HG03095 (cell line): ENCODE measurements at regions not wholly inside any gene's neighbourhood (a gene's known extent, or its start where the extent isn't known, plus 50 kb on each side); places are given as distances from the start of the nearest gene placed in this dataset.

Source experiments
- ATAC-seq: cut with Tn5 transposase; IDR thresholded peaks from one replicate; pipeline ENCODE4 v1.9.1; 2021; ENCODE audit warnings: moderate library complexity; ENCODE audit not compliant: unreplicated experiment

DNA sequence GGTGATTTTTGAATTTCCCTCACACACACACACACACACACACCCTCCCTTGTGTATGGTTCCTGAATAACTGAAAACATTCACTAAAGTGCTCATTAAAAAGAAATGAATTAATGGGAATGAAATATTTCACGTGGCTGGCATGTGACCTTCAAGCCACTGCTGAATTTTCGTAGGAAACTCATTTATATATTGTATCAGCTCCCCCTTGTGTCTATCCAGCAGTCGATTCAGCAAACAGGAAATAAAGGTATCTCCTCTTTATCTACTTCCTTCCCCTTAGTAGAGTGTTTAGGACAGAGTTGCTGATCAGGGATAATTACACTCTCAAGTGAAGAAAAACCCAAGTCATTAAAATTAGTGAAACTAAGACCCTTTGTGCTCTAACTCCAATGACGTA is 912.6 kb upstream of the LCORL start:
- ATAC-seq = no peak

DNA sequence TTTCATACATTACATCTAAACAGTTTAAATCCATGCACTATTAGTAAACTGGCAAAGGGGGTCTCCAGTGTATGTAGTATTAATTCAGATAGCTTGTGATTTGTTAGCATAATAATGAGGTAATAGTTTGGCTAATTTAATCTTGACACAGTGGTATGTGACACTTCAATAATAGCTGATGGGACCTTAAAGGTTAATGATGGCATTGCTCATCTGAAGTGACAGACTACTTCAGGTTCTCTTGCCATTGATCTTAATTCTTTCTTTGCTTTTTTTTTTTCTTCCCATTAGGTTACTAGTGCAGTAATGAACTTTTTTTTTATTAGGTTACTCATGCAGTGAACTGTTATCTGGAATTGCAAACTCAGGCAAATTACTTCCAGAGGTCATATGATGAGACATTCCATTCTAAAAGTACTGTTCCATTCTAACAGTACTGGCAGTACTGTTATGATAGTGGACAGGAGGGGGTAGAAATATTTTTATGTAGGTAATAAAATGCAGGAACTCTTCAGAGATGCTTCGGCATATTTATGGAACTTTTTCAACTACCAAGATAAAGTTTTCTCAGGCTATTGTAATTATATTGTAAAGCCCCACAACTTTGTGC is 911.3 kb upstream of the LCORL start:
- no peak for ATAC-seq

DNA sequence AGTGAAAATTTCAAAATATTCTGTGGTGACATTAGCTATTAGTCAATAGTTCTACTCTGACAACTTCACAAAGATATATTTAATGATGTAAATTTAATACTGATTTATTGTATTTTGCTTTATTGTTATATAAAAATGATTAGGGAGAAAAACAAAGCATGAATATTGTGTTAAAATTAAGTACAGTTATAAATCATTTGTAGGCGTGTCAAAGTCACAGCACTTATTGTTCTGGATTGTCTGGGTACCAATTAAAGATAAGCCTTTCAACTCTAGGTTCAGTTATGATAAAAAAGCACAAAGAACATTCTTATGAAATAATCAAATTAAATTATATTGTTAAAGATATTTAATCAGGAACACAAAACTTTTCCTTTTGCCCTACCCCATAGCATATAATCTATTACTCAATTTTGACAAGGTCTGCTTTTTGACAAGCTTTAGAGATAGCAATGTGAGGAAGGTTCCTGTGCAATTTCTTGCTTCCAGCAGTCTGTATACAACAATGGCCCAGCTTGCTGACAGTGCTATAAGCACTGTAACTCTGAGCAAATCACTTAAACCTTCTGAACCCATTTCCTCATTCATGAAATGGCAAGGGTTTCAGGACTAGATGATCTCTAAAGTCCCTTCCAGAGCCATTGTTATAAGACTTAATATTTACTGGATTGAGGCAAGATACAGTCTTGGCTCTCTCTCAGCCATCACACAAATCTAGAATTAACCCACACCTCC is 910.3 kb upstream of the LCORL start:
- no peak for ATAC-seq

DNA sequence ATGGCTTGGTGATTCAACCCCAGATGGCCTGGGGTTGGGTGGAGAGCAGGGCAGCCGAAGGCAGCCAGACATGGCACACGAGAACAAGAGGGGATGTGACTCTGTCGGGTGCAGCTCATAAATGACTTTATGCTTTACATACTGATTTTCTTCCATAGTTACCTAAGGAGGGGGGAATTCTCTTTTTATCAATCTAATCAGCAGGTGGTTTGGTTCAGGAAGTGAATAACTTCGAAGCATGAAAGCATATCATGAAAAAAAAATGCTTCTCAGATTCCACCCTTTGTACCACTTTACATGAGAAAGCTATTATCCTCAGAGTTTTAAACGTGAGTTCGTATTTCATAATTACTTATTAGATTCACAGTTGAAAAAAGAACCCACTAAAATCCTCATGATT is 908.9 kb upstream of the LCORL start:
- ATAC-seq = no peak

DNA sequence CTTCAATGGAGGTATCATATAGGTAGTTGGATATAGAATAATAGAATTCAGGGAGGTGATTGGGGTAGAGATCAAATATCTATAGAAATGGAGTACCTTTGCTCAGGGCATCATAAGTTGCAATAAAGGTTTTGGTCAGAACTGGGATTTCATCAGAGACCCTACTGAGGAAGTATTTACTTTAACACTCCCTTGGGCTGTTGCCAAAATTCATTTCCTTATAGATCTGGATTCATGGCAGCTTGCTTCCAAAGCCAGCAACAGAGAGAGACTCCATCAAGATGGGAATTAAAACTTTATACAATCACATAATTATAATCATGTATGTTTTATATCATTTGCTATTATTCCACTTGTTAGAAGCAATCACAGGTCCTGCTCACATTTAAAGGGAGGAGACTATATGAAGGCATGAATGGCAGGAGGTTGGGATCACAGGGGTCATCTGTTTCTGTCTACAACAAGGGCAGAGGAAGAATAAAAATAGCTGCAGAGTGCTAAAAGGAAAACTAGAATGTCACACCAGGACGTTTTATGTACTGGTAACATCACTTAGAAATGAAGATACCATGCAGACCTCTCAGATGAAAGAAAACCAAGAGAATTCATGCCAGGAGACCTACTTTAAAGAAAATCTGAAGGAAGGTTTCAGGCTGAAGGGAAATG is 902.1 kb upstream of the LCORL start:
- ATAC-seq = no peak

DNA sequence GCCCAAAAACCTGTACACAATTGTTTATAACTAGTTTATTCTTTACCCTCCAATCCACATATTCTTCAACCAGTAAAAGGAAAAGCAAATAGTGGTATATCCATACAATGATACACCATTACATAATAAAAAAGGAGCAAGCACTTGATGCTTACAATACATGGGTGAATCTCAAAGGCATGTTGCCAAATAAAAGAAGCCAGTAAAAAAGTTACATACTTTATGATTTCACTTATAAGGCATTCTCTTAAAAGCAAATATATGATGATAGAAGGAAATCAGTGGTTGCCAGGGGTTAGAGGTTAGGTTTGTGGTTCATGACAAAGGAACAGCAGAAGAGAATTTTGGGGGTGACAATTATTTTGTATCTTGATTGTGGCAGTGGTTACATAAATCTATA is 896.1 kb upstream of the LCORL start:
- ATAC-seq = no peak

DNA sequence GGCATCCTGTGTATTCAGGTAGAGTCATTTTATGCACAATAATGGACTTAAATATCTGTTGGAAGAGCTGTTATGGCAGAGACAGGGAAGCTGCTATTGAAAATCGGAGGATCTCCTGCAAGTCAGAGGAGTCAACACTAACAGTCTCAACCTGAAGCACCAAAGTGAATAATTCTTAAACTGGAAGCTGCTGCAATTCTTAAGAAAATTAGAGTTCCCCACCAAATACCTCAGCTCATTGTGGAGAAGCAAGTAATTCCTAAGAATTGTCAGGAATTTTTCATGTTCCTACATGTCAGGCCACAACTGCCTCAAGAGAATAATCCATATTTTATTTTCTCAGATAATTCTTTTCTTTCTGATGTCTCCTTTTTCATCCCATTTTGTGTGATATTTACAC is 892.6 kb upstream of the LCORL start:
- no peak for ATAC-seq

DNA sequence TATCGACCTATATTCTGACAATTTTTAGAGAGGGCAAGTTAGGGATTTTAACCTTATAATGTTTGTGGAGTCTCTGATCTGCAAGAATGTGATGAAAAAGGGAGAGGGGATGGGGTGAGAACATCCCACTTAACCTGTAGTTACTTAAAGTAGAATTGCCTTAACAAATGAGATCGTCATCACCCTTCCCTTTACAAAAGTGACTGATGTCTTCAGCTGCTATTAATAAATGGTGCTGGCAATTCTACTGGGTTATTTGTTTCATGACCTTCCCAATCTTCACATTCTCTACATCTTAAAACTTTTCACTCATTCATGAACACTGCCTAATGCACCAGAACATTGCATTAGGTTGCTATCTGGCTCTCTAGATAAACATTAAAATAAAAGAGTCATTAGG is 873.4 kb upstream of the LCORL start:
- no peak for ATAC-seq

DNA sequence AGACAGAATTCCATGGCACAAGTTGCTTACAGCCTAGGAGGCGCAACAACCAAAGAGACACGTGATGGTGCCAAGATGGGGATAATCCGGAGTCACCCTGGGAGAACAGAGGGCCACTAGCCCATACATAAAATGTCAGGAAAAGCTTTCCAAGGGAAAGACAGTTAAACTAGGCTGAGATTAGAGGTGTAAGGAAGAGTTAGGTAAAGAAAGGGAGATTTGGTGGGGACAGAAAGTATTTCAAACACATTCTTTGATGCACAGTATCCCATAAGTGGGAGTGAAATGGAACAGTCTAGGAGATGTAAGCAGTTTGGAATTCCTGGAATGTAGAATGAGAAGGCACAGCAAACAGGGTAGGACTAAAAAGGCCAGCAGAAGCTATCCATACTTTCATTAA is 860.9 kb upstream of the LCORL start:
- ATAC-seq = no peak

DNA sequence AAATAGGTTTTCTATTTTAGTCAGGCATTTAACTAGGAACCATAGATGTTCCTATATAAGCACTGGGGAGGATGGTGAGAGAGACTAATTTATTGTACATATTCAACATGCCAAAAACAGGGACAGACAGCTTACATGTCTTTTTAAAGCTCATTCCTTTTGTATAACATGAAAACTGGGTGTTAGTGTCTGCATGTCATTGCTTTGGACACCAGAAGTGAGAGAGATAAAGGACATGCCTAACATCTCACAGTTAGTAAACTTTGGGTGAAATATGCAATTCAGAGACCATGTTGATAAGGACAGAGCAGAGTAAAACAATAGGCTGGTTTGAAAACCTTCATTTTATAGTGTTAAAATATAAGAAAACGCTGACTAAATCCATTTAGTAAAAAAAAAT is 860.0 kb upstream of the LCORL start:
- ATAC-seq = no peak

DNA sequence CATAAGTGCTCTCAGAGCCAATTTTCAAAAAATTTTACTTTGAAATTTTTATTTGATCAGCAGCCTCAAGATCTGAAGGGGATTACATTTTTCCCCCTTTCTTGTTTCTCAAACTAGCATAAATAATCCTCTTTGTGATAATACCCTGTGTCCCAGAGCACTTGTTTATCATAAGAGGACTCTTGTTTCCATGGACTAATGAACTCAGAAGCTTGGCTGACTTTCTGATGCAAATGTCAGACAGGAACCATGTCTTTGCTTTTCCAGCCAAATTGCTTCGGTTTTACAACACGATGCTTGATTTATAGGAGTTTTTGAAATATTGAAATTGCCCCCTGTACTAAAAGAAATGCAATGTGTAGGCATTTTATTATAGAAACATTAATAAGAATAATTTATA is 859.3 kb upstream of the LCORL start:
- no peak for ATAC-seq

DNA sequence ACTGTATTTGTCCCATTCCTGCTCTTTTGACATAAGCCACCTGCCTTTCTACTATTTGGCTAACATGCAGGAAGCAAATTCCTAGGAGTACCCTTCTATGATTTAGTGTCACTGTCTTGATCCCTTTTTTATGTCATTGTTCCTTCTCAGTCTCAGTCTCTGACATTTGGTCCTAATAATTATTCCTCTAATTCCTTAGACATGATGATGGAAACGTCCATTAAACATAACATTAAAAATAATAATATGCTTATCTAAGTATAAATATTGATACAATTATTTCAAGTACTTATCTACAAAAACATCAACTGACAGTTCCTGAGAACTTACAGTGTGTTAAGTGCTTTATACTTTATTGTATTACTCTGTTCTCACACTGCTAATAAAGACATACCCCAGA is 857.0 kb upstream of the LCORL start:
- no peak for ATAC-seq

DNA sequence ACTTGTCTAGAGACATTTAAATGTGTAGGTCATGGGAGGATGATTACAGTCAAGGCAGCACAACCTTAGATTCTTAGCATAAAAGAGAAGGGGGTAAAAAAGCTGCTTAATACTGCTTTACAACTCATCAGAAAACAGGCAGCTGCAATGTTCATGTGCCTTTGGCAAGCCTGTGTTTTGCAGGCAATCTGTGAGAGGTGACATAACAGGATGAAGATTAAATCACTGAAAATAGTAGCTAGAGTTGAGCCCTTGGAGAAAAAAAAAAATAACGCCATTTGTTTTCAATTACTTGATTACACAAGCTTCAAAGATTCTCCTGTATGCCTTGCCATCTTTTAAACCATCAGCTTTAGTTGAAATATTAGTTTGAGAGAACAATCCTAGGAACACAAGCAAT is 847.6 kb upstream of the LCORL start:
- ATAC-seq = no peak

DNA sequence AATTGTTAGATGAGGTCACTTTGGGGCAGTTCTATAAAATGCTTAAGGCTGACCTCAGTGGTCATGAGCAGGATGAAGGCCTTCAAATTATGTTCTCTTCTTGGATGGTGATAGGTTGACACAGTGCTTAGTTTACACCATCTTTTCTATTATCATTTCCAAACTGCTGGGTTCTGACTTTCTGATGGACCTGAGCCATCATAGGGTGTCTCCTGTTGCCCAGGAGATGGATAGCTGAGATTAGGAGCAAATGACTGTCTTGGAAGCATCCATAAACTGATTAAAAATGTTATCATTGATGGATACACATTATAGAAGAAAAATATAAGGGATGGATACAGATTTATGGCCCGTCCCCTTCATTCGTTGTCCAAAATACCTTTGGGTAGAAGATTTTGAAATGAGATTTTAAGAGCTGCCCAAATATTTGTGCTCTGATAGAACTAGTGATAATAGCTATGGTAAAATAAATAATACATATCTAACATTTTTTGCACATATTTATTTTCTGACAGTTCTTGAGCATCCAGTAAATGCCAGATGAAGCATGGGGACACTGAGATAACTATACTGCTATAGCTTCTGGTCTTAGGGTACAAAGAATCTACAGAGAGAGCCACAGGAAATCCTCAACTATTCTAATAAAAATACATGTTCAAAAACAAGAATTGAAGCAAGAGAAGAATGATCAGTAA is 839.4 kb upstream of the LCORL start:
- ATAC-seq = no peak

DNA sequence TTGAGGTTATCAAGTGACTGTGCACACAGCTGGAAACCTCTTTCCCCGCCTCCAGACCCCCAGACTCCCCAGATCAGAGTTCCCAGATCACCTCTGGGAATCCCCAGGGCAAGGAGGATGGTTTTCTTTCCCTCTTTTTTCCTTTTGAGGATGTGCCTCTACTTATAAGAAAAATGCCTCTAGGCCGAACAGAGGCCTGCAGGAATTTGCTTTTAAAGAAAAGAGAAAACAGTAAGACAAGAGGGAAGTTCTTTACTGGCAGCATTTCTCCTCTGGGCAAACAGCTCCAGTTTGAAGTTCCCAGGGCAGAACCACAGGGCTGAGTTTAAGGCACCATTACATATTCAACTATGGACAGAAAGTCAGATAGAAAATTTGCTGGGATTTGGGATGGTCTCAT is 837.9 kb upstream of the LCORL start:
- ATAC-seq = no peak

DNA sequence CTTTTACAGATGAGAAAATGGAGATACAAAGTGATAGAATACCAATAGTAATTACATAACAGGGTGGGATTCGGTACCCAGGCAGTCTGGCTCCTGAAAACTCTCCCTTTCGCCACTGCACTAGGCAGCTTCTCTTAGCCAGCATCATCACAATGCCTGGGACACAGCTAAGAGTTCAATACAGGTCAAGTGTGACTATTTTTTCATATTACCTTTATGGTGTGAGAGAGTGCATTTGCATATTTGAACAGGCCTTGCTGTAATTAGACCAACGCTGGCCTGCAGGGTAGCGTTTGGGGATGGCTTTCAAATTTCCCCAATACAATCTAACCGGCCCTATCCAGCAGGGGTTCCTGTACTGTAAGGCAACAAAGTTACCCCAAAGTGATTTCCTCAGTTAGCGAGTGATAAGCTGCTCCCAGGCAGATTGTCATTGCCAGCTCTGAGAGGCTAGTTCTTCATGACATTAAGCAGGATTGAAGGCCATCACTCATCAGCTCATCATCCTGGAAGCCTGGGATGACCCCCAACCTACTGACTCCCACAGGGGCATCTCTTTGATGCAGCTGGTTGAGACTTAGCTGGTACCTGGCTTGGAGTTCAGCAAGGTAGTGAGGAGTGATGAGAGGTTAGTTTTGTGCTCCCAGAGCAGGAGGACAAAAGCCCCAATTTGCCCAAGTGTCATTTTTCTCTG is 836.8 kb upstream of the LCORL start:
- ATAC-seq = no peak

DNA sequence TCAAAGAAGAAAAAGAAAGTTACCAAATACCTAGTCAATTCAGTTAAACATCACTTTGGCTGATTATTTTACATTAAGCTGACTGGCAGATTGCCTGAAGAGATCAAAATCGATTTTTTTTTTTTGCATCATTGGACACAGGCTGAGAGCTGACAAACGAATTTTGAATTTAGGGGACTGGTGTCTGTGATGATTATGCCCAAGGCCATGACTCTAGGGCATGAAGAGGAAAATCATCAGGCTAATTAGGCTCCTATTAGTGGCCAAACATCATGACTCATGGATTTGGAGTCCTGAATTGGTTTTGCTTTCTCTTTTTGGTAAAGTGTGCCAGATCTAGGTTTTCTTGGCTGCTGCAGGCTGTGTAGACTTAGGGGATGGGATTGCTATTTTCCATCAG is 829.3 kb upstream of the LCORL start:
- ATAC-seq = no peak

DNA sequence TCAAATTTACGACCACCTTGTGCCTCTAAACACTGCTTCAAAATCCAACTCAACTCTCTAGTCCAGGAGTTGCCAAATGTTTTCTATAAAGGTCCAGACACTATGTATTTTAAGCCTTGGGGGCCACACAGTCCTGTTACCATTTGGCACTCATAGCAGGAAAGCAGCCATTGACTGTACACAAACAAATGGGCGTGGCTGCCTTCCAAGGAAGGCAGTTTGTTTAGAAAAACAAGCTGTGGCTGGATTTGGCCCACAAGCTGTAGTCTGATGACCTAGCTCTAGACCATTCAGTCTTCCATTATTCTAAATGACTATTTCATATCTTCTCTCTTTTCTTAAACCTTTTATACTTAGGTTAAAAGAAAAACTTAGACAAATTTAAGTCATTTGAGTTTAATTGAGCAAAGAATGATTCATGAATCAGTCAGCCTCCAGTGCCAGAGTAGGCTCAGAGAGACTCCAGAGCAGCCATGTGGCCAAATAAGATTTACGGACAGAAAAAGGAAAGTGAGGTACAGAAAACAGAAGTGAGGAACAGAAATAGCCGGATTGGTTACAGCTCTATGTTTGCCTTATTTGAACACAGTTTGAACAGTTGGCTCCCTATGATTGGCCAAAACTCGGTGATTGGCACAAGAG is 825.8 kb upstream of the LCORL start:
- no peak for ATAC-seq

DNA sequence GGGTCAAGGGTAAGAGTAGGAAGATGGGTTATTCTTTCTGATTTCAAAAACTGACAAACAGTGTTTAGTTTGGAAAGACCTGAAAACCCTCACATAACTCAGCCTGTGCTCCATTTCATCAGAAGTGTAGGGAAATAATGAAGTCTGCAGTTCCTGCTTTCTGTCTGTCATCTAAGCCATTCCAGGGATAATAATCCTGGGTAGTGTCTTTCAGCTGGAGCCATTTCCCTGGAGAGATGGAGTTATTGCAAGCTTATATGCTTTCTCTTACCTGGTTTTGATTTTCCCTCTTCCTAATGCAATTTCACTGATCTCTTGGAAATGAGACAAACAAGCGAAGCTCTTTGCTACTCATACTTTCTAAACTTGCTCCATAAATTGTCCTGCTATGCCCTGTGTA is 824.8 kb upstream of the LCORL start:
- ATAC-seq = no peak

DNA sequence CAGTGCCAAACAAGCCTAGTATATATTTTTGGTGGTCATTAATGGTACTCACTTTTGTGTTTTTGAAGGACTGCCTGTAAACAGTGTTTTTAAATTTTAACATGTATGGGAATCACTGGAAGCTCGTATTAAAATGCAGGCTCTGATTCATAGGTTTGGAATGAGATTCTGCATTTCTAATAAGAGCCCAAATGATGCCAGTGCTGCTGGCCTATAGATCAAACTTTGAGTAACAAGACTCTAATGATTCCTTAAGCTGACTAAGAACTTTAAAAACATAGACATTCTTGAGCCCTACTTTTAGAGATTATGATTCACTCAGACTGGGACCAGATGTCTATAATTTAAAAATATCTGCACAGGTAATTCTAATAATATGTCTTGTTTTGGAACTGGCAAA is 823.2 kb upstream of the LCORL start:
- no peak for ATAC-seq

DNA sequence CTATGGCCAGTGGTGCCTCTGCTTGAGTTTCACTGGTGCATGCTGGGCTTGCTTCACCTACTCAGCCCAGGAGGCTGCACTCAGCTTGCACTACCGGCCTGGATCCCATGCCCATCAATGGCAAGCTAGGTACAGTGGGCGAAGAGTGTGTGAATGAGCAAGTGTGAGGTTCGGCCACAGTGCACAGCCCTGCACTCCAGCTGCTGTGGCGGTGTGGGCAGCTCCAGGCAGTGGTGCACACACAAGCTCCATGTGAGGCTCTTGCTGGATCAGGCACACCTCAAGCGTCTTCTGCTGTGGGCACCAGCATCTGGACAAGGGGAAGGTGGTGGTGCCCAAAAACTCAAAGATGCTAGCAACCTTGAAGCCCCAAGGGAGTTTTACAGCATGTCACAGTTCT is 820.9 kb upstream of the LCORL start:
- no peak for ATAC-seq
